CD4-positive, CD25-positive, alpha-beta regulatory T cell (primary cell): ENCODE measurements at regions not wholly inside any gene's neighbourhood (a gene's known extent, or its start where the extent isn't known, plus 50 kb on each side); places are given as distances from the start of the nearest gene placed in this dataset.

Experiments used
- ATAC-seq, 2 donors: fragments of 150-1000 bp; cut with Tn5 transposase; one replicate each; pipeline ENCODE4 v1.10.0; 2021; ENCODE audit warnings: low read depth in 2 of 2, moderate number of reproducible peaks in 2 of 2, moderate library complexity in 1 of 2
- DNase-seq, 3 donors: peaks; one replicate each; pipeline versions ENCODE4 v3.0.0 to v3.0.0-alpha.2; 2012 to 2022; ENCODE audit warnings: mixed read lengths in 1 of 3
- H3K27ac ChIP-seq: one replicate; pipeline ENCODE4 v1.7.0; 2013; ENCODE audit warnings: mild to moderate bottlenecking, low read length; ENCODE audit not compliant: insufficient read depth, poor library complexity, severe bottlenecking
- H3K27me3 ChIP-seq: one replicate; pipeline ENCODE4 v1.7.0; 2013; ENCODE audit warnings: low read length; ENCODE audit not compliant: control insufficient read depth, insufficient read depth
- H3K36me3 ChIP-seq: one replicate; pipeline ENCODE4 v1.7.0; 2013; ENCODE audit warnings: mild to moderate bottlenecking, low read length, moderate library complexity; ENCODE audit not compliant: control insufficient read depth, insufficient read depth
- H3K4me1 ChIP-seq: 2 replicates; pipeline ENCODE4 v1.7.0; 2013; ENCODE audit warnings: mild to moderate bottlenecking, low read length; ENCODE audit not compliant: insufficient read depth, control insufficient read depth, poor library complexity, severe bottlenecking
- H3K4me3 ChIP-seq: one replicate; pipeline ENCODE4 v1.7.0; 2013; ENCODE audit warnings: low read depth, mild to moderate bottlenecking, low read length, moderate library complexity
- H3K9me3 ChIP-seq, 2 experiments: 1 replicate in 1 of 2; 2 replicates in 1 of 2; pipeline ENCODE4 v1.7.0; 2013; ENCODE audit warnings: low read length in 2 of 2, mild to moderate bottlenecking in 1 of 2, moderate library complexity in 1 of 2; ENCODE audit not compliant: control insufficient read depth in 2 of 2
- H3K27ac Mint-ChIP-seq, 3 donors: one replicate each; pipeline ENCODE4 v1.8.0; 2020 to 2022; ENCODE audit warnings: mild to moderate bottlenecking in 3 of 3, mixed read lengths in 3 of 3, moderate library complexity in 2 of 3
- H3K27me3 Mint-ChIP-seq: one replicate; pipeline ENCODE4 v1.8.0; 2022; ENCODE audit warnings: mild to moderate bottlenecking, mixed read lengths
- H3K36me3 Mint-ChIP-seq: one replicate; pipeline ENCODE4 v1.8.0; 2020; ENCODE audit warnings: mixed read lengths
- H3K4me1 Mint-ChIP-seq, 4 donors: one replicate each; pipeline ENCODE4 v1.8.0; 2020 to 2022; ENCODE audit warnings: mixed read lengths in 4 of 4, mild to moderate bottlenecking in 1 of 4
- H3K4me3 Mint-ChIP-seq, 4 donors: one replicate each; pipeline ENCODE4 v1.8.0; 2020 to 2022; ENCODE audit warnings: mild to moderate bottlenecking in 4 of 4, mixed read lengths in 4 of 4, moderate library complexity in 3 of 4
- H3K9me3 Mint-ChIP-seq, 7 donors: one replicate each; pipeline ENCODE4 v1.8.0; 2020 to 2022; ENCODE audit warnings: mixed read lengths in 7 of 7, mild to moderate bottlenecking in 3 of 7, moderate library complexity in 2 of 7

- peaks cover 0 to 2% (median 0%) of the 10 kb centered on the region in 7 donors for H3K9me3 Mint-ChIP-seq
- Histone ChIP-seq H3K27me3 (no peaks in the 10 kb centered on the region), H3K9me3 (no peaks in the 10 kb centered on the region), H3K36me3 (no peaks in the 10 kb centered on the region), H3K4me3 (no peak overlapping the region), H3K4me1 (no peaks in the 10 kb centered on the region), H3K27ac (no peak overlapping the region)
- DNase-seq (no peak), ATAC-seq (no peak)
- no peaks in the 10 kb centered on the region for H3K27me3 Mint-ChIP-seq
- H3K27ac Mint-ChIP-seq: no peak overlapping the region
- H3K4me1 Mint-ChIP-seq: no peaks in the 10 kb centered on the region
- no peaks in the 10 kb centered on the region for H3K36me3 Mint-ChIP-seq
- H3K4me3 Mint-ChIP-seq: no peak overlapping the region
Observed at GRCh38 chr9:107624234-107624948, 134.8 kb upstream of the KLF4 start.

GRCh38 chr9:107621436-107621835 is 131.9 kb upstream of the KLF4 start:
- Mint-ChIP-seq H3K36me3 (no peaks in the 10 kb centered on the region), H3K9me3 (peaks cover 0 to 2% (median 0%) of the 10 kb centered on the region in 7 donors), H3K4me3 (no peak overlapping the region), H3K27ac (no peak overlapping the region), H3K27me3 (no peaks in the 10 kb centered on the region), H3K4me1 (no peaks in the 10 kb centered on the region)
- Histone ChIP-seq H3K36me3 (no peaks in the 10 kb centered on the region), H3K27me3 (no peaks in the 10 kb centered on the region), H3K9me3 (no peaks in the 10 kb centered on the region), H3K4me3 (no peak overlapping the region), H3K27ac (no peak overlapping the region), H3K4me1 (no peaks in the 10 kb centered on the region)
- DNase-seq: no peak
- ATAC-seq: no peak

GRCh38 chr9:107620801-107621200 is 131.2 kb upstream of the KLF4 start:
- no peak overlapping the region for H3K27ac Mint-ChIP-seq
- no peak overlapping the region for H3K4me3 Mint-ChIP-seq
- Histone ChIP-seq H3K4me3 (no peak overlapping the region), H3K36me3 (no peaks in the 10 kb centered on the region), H3K27me3 (no peaks in the 10 kb centered on the region), H3K27ac (no peak overlapping the region), H3K4me1 (no peaks in the 10 kb centered on the region), H3K9me3 (no peaks in the 10 kb centered on the region)
- no peaks in the 10 kb centered on the region for H3K27me3 Mint-ChIP-seq
- no peaks in the 10 kb centered on the region for H3K4me1 Mint-ChIP-seq
- no peaks in the 10 kb centered on the region for H3K9me3 Mint-ChIP-seq
- ATAC-seq (no peak), DNase-seq (no peak)
- no peaks in the 10 kb centered on the region for H3K36me3 Mint-ChIP-seq

- H3K4me1 Mint-ChIP-seq: no peaks in the 10 kb centered on the region
- H3K27me3 ChIP-seq: no peaks in the 10 kb centered on the region
Observed at GRCh38 chr9:107620236-107620635, 130.7 kb upstream of the KLF4 start.

GRCh38 chr9:107615321-107615720 is 125.8 kb upstream of the KLF4 start:
- Mint-ChIP-seq H3K9me3 (no peaks in the 10 kb centered on the region), H3K4me1 (no peaks in the 10 kb centered on the region), H3K36me3 (no peaks in the 10 kb centered on the region), H3K4me3 (no peak overlapping the region), H3K27ac (no peak overlapping the region), H3K27me3 (no peaks in the 10 kb centered on the region)
- ATAC-seq: no peak
- Histone ChIP-seq H3K9me3 (no peaks in the 10 kb centered on the region), H3K27ac (no peak overlapping the region), H3K4me3 (no peak overlapping the region), H3K36me3 (no peaks in the 10 kb centered on the region), H3K4me1 (no peaks in the 10 kb centered on the region), H3K27me3 (no peaks in the 10 kb centered on the region)
- no peak for DNase-seq

More at GRCh38 chr9:107620236-107620635, 130.7 kb upstream of the KLF4 start:
- H3K36me3 Mint-ChIP-seq: no peaks in the 10 kb centered on the region
- Histone ChIP-seq H3K9me3 (no peaks in the 10 kb centered on the region), H3K36me3 (no peaks in the 10 kb centered on the region), H3K27ac (no peak overlapping the region), H3K4me3 (no peak overlapping the region), H3K4me1 (no peaks in the 10 kb centered on the region)
- no peak overlapping the region for H3K4me3 Mint-ChIP-seq
- no peak for ATAC-seq
- H3K27ac Mint-ChIP-seq: no peak overlapping the region
- DNase-seq: no peak
- H3K9me3 Mint-ChIP-seq: no peaks in the 10 kb centered on the region
- no peaks in the 10 kb centered on the region for H3K27me3 Mint-ChIP-seq

- ATAC-seq (no peak), DNase-seq (no peak)
- H3K27ac ChIP-seq: no peak overlapping the region
- Mint-ChIP-seq H3K27ac (no peak overlapping the region), H3K4me1 (no peaks in the 10 kb centered on the region), H3K9me3 (no peaks in the 10 kb centered on the region), H3K4me3 (no peak overlapping the region), H3K36me3 (no peaks in the 10 kb centered on the region), H3K27me3 (no peaks in the 10 kb centered on the region)
- no peaks in the 10 kb centered on the region for H3K9me3 ChIP-seq
- no peak overlapping the region for H3K4me3 ChIP-seq
- no peaks in the 10 kb centered on the region for H3K4me1 ChIP-seq
- no peaks in the 10 kb centered on the region for H3K36me3 ChIP-seq
- no peaks in the 10 kb centered on the region for H3K27me3 ChIP-seq
Observed at GRCh38 chr9:107614765-107615164, 125.2 kb upstream of the KLF4 start.

GRCh38 chr9:107613321-107613720 is 123.8 kb upstream of the KLF4 start:
- DNase-seq: no peak
- no peak overlapping the region for H3K27ac Mint-ChIP-seq
- no peak for ATAC-seq
- Histone ChIP-seq H3K9me3 (no peaks in the 10 kb centered on the region), H3K4me3 (no peak overlapping the region), H3K27ac (no peak overlapping the region), H3K4me1 (no peaks in the 10 kb centered on the region), H3K36me3 (no peaks in the 10 kb centered on the region), H3K27me3 (no peaks in the 10 kb centered on the region)
- no peaks in the 10 kb centered on the region for H3K4me1 Mint-ChIP-seq
- no peak overlapping the region for H3K4me3 Mint-ChIP-seq
- no peaks in the 10 kb centered on the region for H3K9me3 Mint-ChIP-seq
- H3K27me3 Mint-ChIP-seq: no peaks in the 10 kb centered on the region
- no peaks in the 10 kb centered on the region for H3K36me3 Mint-ChIP-seq

GRCh38 chr9:107612136-107612535 is 122.6 kb upstream of the KLF4 start:
- no peaks in the 10 kb centered on the region for H3K27me3 ChIP-seq
- Mint-ChIP-seq H3K27me3 (no peaks in the 10 kb centered on the region), H3K9me3 (no peaks in the 10 kb centered on the region), H3K36me3 (no peaks in the 10 kb centered on the region), H3K4me1 (no peaks in the 10 kb centered on the region), H3K27ac (no peak overlapping the region), H3K4me3 (no peak overlapping the region)
- H3K9me3 ChIP-seq: no peaks in the 10 kb centered on the region
- no peaks in the 10 kb centered on the region for H3K36me3 ChIP-seq
- no peak for DNase-seq
- H3K4me1 ChIP-seq: no peaks in the 10 kb centered on the region
- no peak overlapping the region for H3K4me3 ChIP-seq
- no peak for ATAC-seq
- no peak overlapping the region for H3K27ac ChIP-seq
